Hematopoietic multipotent progenitor cell treated with erythropoietin and hydrocortisone succinate and interleukin-3 and kit ligand, for 17 days (in vitro differentiated cells): ENCODE measurements at regions not wholly inside any gene's neighbourhood (a gene's known extent, or its start where the extent isn't known, plus 50 kb on each side); places are given as distances from the start of the nearest gene placed in this dataset.
"Not testable (repeated sequence)": the region's sequence is repeated elsewhere in the genome, so short reads cannot be mapped to it uniquely, and the experiment has no call there.

Experiments
- DNase-seq: peaks from one replicate; pipeline ENCODE4 v3.0.0-alpha.2; 2015; ENCODE audit warnings: low spot score

- no peak for DNase-seq
These were observed 228.9 kb upstream of the CAND1 start for GRCh38 chr12:67039995-67040860.

- no peak for DNase-seq
These were observed 228.4 kb upstream of the CAND1 start for GRCh38 chr12:67040861-67041137.

DNA sequence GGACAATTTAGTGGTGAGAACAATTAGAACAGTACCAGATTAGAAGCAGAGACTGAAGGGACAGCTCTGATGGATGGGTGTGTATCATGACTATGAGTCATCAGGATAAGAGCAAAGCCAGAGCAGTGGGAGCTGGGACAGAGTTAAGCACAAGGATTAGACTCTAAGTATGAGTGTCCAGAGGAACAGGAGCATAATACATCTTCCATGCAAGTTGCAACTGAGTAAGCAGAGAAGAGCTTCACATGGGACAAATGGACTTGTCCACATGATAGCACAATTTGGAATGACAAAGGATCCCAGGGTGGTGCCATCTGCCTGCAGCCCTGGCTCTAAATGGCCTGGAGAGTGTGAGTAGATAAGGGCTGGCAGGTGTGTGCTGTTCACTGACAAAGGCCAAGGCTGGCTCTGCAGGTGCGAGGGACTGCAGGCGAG, 226.4 kb upstream of the CAND1 start:
- no peak for DNase-seq

DNA sequence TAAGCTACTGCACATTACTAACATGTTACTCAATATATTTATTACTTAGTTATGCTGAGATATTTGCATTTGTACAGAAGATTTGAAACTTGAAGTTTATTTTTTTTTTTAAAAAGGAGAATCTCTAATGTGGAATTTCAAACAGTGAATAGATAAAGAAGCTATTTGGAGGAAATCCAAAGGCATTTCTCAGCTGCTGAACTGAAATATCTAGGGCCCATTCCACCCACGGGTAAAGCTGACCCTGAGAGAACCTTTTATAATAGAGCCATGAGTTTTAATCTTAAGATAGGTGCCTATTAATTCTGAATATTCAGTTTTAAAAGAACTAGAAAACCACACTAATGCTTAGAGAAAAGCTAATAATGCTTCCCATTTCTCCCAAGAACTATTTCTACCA, 225.4 kb upstream of the CAND1 start:
- DNase-seq = no peak

DNA sequence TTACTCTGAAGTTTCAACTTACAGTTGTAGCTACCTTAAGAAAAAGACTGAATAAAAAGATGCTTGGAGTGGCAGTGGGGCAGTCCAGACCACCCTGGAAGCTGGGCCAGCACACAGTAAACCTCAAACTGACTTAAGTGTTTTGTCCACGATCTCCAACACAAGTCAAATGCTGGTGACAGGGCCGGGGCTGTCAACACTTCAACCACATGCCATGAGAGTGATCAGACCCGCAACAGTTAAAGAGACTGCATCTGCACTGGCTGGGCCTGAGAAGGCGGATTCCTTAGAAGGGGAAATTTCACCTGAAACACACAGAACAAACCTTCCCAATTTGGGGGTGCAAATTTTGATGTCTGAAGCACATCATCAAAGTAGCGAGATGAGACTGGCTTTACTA, 223.5 kb upstream of the CAND1 start:
- DNase-seq = no peak

- no peak for DNase-seq
These were observed 223.1 kb upstream of the CAND1 start for GRCh38 chr12:67046062-67046461.

DNA sequence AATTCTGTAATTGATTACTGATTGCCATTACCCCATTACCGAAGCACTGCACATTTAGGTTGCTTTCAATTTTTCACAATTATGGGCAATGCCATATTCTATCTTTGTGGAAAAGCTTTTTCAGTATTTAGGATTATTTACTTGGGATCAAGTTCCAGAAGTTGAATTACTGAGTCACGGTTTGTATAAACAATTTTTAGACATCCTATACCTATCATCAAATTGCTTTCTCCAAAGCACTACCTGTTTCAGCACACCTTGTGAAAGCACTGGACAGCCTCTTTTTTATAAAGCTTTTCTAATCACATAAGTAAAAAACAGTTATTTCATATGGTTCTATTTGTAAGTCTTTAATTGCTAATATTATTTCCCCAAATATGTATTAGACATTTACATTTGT, 221.5 kb upstream of the CAND1 start:
- DNase-seq = no peak

DNA sequence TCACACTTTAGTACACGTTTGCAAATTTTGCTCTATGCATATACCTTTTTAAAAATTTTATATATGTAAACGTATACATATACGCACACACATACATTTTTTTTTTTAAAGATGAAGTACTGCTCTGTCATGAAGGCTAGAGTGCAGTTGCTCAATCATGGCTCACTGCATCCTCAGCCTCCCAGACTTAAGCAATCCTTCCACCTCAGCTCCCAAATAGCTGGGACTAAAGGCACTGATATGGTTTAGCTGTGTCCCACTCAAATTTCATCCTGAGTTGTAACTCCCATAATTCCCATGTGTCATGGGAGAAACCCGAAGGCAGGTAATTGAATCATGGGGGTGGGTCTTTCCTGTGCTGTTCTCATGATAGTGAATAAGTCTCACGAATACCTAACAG, 220.8 kb upstream of the CAND1 start:
- no peak for DNase-seq

GRCh38 chr12:67049199-67049598, 220.0 kb upstream of the CAND1 start:
- not testable (repeated sequence) for DNase-seq

DNA sequence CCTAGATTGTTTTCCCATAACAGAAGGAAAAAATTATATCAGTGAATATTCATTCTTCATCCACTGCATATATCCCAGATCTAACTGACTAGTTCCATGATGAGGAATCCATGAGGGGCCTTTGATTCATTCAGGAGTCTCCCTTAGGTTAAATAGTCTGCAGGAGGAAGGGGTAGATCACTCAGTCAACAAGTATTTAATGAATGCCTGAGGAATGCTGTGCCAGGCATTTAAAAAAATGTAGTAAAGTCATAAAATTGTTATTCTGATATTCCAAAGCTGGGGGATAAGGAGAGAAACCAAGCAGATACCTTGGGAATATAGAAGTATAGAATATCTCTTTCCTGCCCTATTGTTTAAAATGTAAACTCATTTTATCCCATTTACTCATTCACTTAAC, 216.2 kb upstream of the CAND1 start:
- DNase-seq = no peak

GRCh38 chr12:67056329-67056728, 212.8 kb upstream of the CAND1 start:
- DNase-seq = no peak

DNA sequence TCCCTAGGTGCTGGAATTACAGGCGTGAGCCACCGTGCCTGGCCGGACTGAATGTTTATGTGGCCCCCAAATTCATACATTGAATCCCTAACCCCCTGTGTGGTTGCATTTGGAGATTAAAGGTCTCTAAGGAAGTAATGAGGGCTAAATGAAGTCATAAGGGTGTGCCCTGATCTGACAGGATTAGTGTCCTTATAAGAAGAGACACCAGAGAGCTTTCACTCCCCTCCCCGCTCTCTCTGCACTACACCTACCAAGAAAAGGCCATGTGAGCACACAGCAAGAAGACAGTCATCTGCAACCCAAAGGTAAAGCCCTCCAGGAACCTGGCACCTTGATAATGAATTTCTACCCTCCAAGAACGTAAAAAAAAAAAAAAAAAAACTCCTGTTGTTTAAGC, 212.1 kb upstream of the CAND1 start:
- DNase-seq = no peak

GRCh38 chr12:67062193-67062592, 207.0 kb upstream of the CAND1 start:
- no peak for DNase-seq

- DNase-seq = no peak
These were observed 201.5 kb upstream of the CAND1 start for GRCh38 chr12:67067453-67068203.

- DNase-seq = no peak
These were observed 200.9 kb upstream of the CAND1 start for GRCh38 chr12:67068204-67068731.

DNA sequence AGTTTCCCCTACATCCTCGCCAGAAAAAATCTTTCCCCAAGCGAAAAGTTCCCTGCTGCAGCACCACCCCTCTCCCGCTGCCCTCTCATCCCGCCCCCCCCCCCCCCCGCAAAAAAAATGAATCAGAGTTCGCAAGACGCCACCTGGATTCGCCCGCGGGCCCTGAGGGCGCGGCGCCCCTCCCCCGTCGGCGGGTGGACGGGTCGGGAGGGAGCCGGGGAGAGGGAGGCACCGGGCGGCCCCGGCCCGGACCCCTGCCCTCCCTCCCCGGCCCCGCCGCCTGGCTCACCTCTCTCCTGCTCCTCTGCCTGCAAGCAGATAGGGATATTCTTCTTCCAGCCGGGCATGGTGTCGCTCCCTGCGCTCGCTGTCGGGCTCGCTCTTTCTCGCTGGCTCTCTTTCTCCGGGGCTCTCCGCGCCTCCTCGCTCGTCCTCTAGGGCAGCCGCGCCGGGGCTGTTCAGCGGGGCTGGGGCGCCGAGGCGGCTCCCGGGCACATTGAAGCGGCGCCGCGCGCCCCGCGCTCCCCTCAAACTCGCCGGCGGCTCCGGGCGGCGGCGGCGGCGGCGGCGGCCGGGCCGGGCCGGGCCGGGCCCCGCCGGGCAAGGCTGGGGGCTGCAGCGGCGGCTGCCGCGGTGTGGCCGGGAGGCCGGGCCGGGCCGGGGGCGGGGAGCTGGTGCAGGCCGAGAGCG, 200.3 kb upstream of the CAND1 start:
- DNase-seq = no peak

DNA sequence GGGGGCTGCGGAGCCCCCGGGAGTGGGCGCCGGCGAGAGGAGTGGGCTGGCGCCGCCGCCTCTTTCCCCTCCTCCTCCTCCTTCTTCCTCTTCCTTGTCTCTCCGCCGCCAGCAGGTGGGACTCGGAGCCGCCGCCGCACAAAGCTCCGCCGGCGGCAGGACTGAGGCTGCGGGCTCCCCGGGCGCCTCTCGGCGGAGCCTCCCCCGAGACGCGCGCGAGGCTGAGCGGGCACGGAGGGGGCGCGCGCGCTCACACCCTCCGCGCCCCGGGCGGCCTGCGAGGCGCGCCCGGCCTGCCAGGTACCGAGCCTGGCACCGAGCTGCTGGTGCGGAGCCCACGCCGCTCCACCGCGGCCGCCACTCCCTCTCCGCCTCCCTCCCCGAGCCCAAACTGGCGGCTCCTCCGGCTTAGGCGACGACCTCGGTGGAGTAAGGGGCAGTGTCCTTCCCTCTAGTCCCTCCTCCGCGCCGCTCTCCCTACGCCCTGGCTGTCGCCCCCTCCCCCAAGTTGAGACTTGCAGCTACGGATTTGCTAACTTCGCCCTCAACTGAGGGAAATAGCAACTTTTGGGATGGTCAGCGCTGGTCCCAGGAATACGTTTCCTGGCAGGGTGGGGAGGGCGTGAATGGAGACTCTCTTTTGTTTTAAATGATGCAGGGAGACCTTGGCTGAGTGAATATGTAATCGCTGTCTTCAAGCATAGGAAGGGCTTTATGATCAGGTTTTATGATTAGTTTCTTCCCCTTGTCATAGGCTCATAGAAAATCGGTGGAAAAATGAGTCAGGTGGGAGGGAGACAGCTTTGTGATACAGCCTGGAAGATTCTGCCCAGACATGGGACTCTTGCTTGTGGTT, 199.5 kb upstream of the CAND1 start:
- DNase-seq = no peak

GRCh38 chr12:67070307-67070600, 198.9 kb upstream of the CAND1 start:
- DNase-seq = no peak

- no peak for DNase-seq
These were observed 198.6 kb upstream of the CAND1 start for GRCh38 chr12:67070604-67071003.

DNA sequence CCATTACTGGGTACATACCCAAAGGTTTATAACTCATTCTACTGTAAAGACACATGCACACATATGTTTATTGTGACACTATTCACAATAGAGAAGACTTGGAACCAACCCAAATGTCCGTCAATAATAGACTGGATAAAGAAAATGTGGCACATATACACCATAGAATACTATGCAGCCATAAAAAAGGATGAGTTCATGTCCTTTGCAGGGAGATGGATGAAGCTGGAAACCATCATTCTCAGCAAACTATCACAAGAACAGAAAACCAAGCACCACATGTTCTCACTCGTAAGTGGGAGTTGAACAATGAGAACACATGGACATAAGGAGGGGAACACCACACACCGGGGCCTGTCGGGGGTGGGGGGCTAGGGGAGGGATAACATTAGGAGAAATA, 196.9 kb upstream of the CAND1 start:
- DNase-seq = not testable (repeated sequence)

- DNase-seq = no peak
These were observed 195.8 kb upstream of the CAND1 start for GRCh38 chr12:67073336-67073735.

- no peak for DNase-seq
These were observed 195.1 kb upstream of the CAND1 start for GRCh38 chr12:67074072-67074471.
